B cell (primary cell): ENCODE measurements at regions not wholly inside any gene's neighbourhood (a gene's known extent, or its start where the extent isn't known, plus 50 kb on each side); places are given as distances from the start of the nearest gene placed in this dataset.

Experiments used
- CTCF ChIP-seq: fragments of 200-600 bp; IDR thresholded peaks from one replicate; pipeline ENCODE4 v1.8.0; 2022; ENCODE audit warnings: antibody characterized with exemption, mild to moderate bottlenecking
- EZH2 ChIP-seq: IDR thresholded peaks from 2 replicates; pipeline ENCODE4 v1.6.1; 2012; ENCODE audit warnings: borderline replicate concordance, low read depth, mild to moderate bottlenecking, moderate library complexity, low read length; ENCODE audit not compliant: insufficient read depth, poor library complexity, severe bottlenecking

- TF ChIP-seq EZH2, result no peak
- TF ChIP-seq CTCF, result no peak
These were observed 86.9 kb upstream of the SPON1 start for GRCh38 chr11:13875643-13876042.
